ENCODE measurements at regions not wholly inside any gene's neighbourhood (a gene's known extent, or its start where the extent isn't known, plus 50 kb on each side); places are given as distances from the start of the nearest gene placed in this dataset.

GRCh38 chr14:97296176-97296575 lies 499.0 kb downstream of the VRK1 start:
- no peak for TF ChIP-seq POLR2A (IDR thresholded peaks at IDR 0.05; ENCODE audit: low read depth, low read length)
- no peak for TF ChIP-seq TAF1 (IDR thresholded peaks at IDR 0.05; ENCODE audit: low read depth, low read length)
- no peak for TF ChIP-seq POLR2AphosphoS5 (IDR thresholded peaks at IDR 0.05; ENCODE audit: low read depth, low read length)
- no peak for TF ChIP-seq SPI1 (IDR thresholded peaks at IDR 0.05; ENCODE audit: low read depth, low read length)
- no peak for TF ChIP-seq PAX5 (IDR thresholded peaks at IDR 0.05; ENCODE audit: insufficient read depth, low read length, severe bottlenecking)
- no peak for TF ChIP-seq POU2F2 (IDR thresholded peaks at IDR 0.05; ENCODE audit: low read depth, low read length)

Data from GM12891 (cell line).